GM12874 (cell line): ENCODE measurements at regions not wholly inside any gene's neighbourhood (a gene's known extent, or its start where the extent isn't known, plus 50 kb on each side); places are given as distances from the start of the nearest gene placed in this dataset.

Experiments used
- TF ChIP-seq, protein P1 (sequence below): IDR thresholded peaks from 2 replicates; pipeline ENCODE4 v1.5.1; 2011; ENCODE audit warnings: low read depth, mild to moderate bottlenecking, control low read depth, low read length, moderate library complexity; ENCODE audit not compliant: insufficient read depth

DNA sequence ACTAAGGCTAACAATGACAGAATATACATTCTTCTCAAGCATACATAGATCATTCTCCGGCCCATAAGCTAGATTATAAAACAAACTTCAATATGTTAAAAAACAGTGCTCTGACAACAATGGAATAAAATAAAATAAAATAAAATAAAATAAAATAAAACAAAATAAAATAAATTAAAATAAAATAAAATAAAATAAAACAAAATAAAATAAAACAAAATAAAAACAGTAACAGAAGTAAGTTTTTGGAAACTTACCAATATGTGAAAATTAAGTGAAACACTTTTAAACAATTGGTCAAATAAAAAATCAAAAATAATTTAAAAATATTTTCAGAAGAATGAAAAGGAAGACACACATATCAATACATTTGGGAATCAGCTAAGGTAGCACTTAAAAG lies 1785.8 kb upstream of the PCDH20 start:
- TF ChIP-seq, protein P1, sequence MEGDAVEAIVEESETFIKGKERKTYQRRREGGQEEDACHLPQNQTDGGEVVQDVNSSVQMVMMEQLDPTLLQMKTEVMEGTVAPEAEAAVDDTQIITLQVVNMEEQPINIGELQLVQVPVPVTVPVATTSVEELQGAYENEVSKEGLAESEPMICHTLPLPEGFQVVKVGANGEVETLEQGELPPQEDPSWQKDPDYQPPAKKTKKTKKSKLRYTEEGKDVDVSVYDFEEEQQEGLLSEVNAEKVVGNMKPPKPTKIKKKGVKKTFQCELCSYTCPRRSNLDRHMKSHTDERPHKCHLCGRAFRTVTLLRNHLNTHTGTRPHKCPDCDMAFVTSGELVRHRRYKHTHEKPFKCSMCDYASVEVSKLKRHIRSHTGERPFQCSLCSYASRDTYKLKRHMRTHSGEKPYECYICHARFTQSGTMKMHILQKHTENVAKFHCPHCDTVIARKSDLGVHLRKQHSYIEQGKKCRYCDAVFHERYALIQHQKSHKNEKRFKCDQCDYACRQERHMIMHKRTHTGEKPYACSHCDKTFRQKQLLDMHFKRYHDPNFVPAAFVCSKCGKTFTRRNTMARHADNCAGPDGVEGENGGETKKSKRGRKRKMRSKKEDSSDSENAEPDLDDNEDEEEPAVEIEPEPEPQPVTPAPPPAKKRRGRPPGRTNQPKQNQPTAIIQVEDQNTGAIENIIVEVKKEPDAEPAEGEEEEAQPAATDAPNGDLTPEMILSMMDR = no peak

- TF ChIP-seq, protein P1 = no peak
These were observed 1783.9 kb upstream of the PCDH20 start for GRCh38 chr13:63199508-63199907.

- TF ChIP-seq, protein P1 = no peak
These were observed 1782.4 kb upstream of the PCDH20 start for GRCh38 chr13:63198071-63198470.

DNA sequence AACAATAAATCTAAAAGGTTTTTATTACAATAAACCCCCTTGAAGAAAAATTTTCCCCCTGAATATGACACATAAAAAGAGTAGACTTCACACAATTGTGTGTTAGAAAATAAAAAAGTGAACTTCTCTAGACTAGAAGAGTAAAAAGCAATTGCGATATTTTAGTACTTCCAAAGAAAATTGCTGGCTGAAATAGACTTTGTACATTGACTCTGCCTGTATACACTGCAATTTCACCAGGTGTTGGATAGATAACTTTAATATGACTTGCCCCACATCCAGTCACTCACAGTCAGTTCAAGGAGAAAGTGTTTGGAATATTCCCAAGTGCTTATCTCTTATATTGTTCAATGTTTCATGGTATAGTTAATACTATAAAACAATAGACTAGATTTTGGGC lies 1780.1 kb upstream of the PCDH20 start:
- TF ChIP-seq, protein P1 = no peak

GRCh38 chr13:63190742-63191141 lies 1775.1 kb upstream of the PCDH20 start:
- TF ChIP-seq, protein P1 = no peak

DNA sequence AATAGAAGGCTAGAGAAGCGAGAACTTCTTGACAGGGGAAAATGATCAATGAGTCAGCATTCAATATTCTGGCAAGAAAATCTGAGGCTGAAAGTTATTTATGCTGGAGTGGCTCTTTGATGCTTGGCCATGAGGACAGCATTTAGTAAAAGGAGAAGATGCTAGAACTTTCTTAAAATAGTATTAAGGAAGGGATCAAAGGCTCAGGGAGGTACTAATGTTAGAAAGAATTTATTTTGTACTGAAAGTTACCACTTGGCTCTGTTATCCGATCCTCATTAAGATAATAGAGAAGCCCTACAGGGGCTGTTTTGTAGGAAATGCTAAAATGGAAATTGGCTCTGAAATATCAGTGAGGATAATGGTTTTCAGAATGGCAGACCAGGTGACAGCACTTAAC lies 1774.6 kb upstream of the PCDH20 start:
- TF ChIP-seq, protein P1 = no peak

- TF ChIP-seq, protein P1 = no peak
These were observed 1774.1 kb upstream of the PCDH20 start for GRCh38 chr13:63189712-63190111.

DNA sequence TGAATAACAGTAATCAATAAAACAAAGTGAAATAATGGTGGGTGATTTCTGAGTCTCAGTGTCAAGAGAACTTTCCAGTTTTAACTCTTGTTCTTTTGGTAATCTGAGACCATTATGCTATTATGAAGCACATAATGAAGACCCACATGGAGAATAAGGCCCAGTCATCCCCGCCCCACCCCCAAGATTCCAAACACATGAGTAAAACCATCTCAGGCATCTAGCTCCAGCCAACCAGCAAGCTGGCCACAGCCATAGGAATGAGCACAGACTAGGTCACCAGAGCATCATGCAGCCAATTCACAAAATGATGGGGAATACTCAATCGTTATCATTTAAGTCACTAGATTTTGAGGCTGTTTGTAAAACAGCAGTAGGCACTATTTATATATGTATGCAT lies 1769.0 kb upstream of the PCDH20 start:
- TF ChIP-seq, protein P1 = no peak
